ENCODE measurements at regions not wholly inside any gene's neighbourhood (a gene's known extent, or its start where the extent isn't known, plus 50 kb on each side); places are given as distances from the start of the nearest gene placed in this dataset.

- Histone ChIP-seq H3K27ac (peak overlapping the region in 3 of 4 donors; percentile 36 to 87 (median 79)), H3K27me3 (no peaks in the 10 kb centered on the region), H3K36me3 (no peaks in the 10 kb centered on the region), H3K4me1 (peaks cover 0 to 4% (median 0%) of the 10 kb centered on the region in 4 donors), H3K4me3 (no peak overlapping the region), H3K9me3 (no peaks in the 10 kb centered on the region)
- DNase-seq, result peak in 2 of 3 donors; percentile 75 to 84
- TF ChIP-seq CTCF (IDR thresholded peaks at IDR 0.05), result no peak
- peak in 1 of 2 donors; percentile 46 for TF ChIP-seq POLR2A (IDR thresholded peaks at IDR 0.05)
Observed at GRCh38 chr6:11343963-11344723, 111.7 kb upstream of the NEDD9 start.

- no peak for DNase-seq
- H3K4me1 ChIP-seq, result peaks cover 0 to 4% (median 0%) of the 10 kb centered on the region in 4 donors
- no peaks in the 10 kb centered on the region for H3K9me3 ChIP-seq
- H3K27me3 ChIP-seq, result no peaks in the 10 kb centered on the region
- H3K36me3 ChIP-seq, result no peaks in the 10 kb centered on the region
- H3K4me3 ChIP-seq, result no peak overlapping the region
- TF ChIP-seq CTCF (IDR thresholded peaks at IDR 0.05) (no peak), POLR2A (IDR thresholded peaks at IDR 0.05) (no peak)
- H3K27ac ChIP-seq, result no peak overlapping the region
Observed at GRCh38 chr6:11341867-11342266, 109.4 kb upstream of the NEDD9 start.

GRCh38 chr6:11341303-11341702, 108.8 kb upstream of the NEDD9 start:
- Histone ChIP-seq H3K4me3 (no peak overlapping the region), H3K27ac (no peak overlapping the region), H3K4me1 (peaks cover 0 to 4% (median 0%) of the 10 kb centered on the region in 4 donors), H3K36me3 (no peaks in the 10 kb centered on the region), H3K27me3 (no peaks in the 10 kb centered on the region), H3K9me3 (no peaks in the 10 kb centered on the region)
- TF ChIP-seq CTCF (IDR thresholded peaks at IDR 0.05) (no peak), POLR2A (IDR thresholded peaks at IDR 0.05) (no peak)
- DNase-seq, result no peak

- H3K4me3 ChIP-seq, result no peak overlapping the region
- H3K4me1 ChIP-seq, result no peaks in the 10 kb centered on the region
- no peak for TF ChIP-seq POLR2A (IDR thresholded peaks at IDR 0.05)
- H3K9me3 ChIP-seq, result no peaks in the 10 kb centered on the region
- H3K27ac ChIP-seq, result no peak overlapping the region
- no peak for DNase-seq
- H3K27me3 ChIP-seq, result no peaks in the 10 kb centered on the region
- no peaks in the 10 kb centered on the region for H3K36me3 ChIP-seq
Observed at GRCh38 chr6:11339380-11339779, 106.9 kb upstream of the NEDD9 start.

DNA sequence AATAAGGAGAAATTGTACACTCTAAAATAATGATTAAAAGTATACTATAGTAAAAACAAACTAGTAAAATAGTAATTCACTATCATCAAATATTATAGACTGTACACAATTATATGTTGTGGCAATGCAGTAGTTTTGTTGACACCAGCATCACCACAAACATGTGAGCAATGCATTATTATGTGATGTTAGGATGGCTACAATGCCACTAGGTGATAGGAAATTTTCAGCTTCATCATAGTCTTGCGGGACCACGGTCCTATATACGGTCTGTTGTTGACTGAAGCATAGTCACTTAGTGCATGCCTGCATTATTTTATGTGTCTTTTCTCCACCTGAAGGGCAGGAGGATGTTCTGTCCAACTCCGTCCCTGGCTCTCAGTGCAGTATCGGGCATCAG, 104.8 kb upstream of the NEDD9 start:
- no peaks in the 10 kb centered on the region for H3K27me3 ChIP-seq
- no peak for DNase-seq
- H3K36me3 ChIP-seq, result no peaks in the 10 kb centered on the region
- H3K9me3 ChIP-seq, result no peaks in the 10 kb centered on the region
- no peaks in the 10 kb centered on the region for H3K4me1 ChIP-seq
- H3K27ac ChIP-seq, result no peak overlapping the region
- TF ChIP-seq POLR2A (IDR thresholded peaks at IDR 0.05) (no peak), CTCF (IDR thresholded peaks at IDR 0.05) (no peak)
- H3K4me3 ChIP-seq, result no peak overlapping the region

GRCh38 chr6:11335826-11336225, 103.4 kb upstream of the NEDD9 start:
- H3K27ac ChIP-seq, result no peak overlapping the region
- no peak overlapping the region for H3K4me3 ChIP-seq
- H3K9me3 ChIP-seq, result no peaks in the 10 kb centered on the region
- H3K27me3 ChIP-seq, result no peaks in the 10 kb centered on the region
- H3K36me3 ChIP-seq, result no peaks in the 10 kb centered on the region
- no peak for TF ChIP-seq CTCF (IDR thresholded peaks at IDR 0.05)
- TF ChIP-seq POLR2A (IDR thresholded peaks at IDR 0.05), result no peak
- H3K4me1 ChIP-seq, result peaks cover 0 to under 1% (median 0%) of the 10 kb centered on the region in 4 donors
- no peak for DNase-seq

Data from Peyer's patch (tissue), 4 donors.